ENCODE measurements at regions not wholly inside any gene's neighbourhood (a gene's known extent, or its start where the extent isn't known, plus 50 kb on each side); places are given as distances from the start of the nearest gene placed in this dataset.

DNA sequence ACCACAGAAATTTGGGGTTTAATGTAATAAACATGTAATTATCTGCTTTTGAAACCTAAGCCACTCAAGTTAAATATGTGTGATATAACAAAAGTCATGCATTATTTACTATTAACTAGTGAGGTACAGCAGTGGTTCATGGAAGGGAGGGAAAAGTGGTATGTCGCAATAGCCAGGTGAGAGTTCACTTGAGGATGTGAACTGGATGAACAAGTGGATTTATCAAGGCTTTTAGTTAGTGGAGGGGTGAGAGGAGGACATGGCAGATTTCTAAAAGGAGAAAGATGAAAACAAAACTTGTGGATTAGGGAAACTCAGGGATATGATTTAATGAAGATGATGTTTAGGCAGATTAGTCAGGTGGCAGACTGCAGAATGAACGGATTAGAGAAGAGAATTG is 141.3 kb upstream of the NFIB start:
- H3K4me1 ChIP-seq: no peaks in the 10 kb centered on the region
- no peak overlapping the region for H3K27ac ChIP-seq (replicated peaks in 1 of 4)
- intact Hi-C loops (cut with DNase I): no loop called here
- H3K27me3 ChIP-seq: no peaks in the 10 kb centered on the region
- H3K36me3 ChIP-seq: no peaks in the 10 kb centered on the region
- TF ChIP-seq POLR2AphosphoS5 (IDR thresholded peaks at IDR 0.05) (no peak), POLR2A (IDR thresholded peaks at IDR 0.05; ENCODE audit: low read depth) (no peak), EP300 (IDR thresholded peaks at IDR 0.05) (no peak)
- TF ChIP-seq, protein P1, sequence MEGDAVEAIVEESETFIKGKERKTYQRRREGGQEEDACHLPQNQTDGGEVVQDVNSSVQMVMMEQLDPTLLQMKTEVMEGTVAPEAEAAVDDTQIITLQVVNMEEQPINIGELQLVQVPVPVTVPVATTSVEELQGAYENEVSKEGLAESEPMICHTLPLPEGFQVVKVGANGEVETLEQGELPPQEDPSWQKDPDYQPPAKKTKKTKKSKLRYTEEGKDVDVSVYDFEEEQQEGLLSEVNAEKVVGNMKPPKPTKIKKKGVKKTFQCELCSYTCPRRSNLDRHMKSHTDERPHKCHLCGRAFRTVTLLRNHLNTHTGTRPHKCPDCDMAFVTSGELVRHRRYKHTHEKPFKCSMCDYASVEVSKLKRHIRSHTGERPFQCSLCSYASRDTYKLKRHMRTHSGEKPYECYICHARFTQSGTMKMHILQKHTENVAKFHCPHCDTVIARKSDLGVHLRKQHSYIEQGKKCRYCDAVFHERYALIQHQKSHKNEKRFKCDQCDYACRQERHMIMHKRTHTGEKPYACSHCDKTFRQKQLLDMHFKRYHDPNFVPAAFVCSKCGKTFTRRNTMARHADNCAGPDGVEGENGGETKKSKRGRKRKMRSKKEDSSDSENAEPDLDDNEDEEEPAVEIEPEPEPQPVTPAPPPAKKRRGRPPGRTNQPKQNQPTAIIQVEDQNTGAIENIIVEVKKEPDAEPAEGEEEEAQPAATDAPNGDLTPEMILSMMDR (IDR thresholded peaks at IDR 0.05): no peak
- DNase-seq (ENCODE audit: extremely low spot score): no peak
- H3K4me3 ChIP-seq: no peak overlapping the region
- no peaks in the 10 kb centered on the region for H3K9me3 ChIP-seq
- WGBS: 92% methylated on average over 2 of the region's 2 CpGs

DNA sequence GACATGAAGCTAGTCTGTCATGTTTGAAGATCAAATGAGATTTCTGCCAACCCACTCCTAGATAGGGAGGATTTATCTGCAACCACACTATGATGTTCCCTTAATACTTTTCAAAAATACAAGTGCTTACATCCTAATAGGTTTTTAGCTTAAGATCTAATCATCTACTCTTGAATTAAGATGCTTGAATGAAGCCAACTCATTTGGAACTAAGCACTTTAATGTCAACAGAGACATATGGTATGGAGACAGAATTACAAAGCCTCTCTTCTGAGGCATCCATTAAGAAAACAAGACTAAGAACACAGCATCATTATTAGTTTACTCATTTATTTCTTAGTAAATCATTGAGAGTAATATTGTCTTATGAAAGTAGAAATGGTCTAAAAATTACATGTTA is 139.3 kb upstream of the NFIB start:
- Histone ChIP-seq H3K4me1 (no peaks in the 10 kb centered on the region), H3K9me3 (no peaks in the 10 kb centered on the region), H3K27ac (replicated peaks in 1 of 4) (no peak overlapping the region), H3K4me3 (no peak overlapping the region), H3K36me3 (no peaks in the 10 kb centered on the region), H3K27me3 (no peaks in the 10 kb centered on the region)
- no peak for TF ChIP-seq POLR2A (IDR thresholded peaks at IDR 0.05; ENCODE audit: low read depth)
- TF ChIP-seq, protein P1 (IDR thresholded peaks at IDR 0.05): no peak
- intact Hi-C loops (cut with DNase I): no loop called here
- DNase-seq (ENCODE audit: extremely low spot score): no peak

DNA sequence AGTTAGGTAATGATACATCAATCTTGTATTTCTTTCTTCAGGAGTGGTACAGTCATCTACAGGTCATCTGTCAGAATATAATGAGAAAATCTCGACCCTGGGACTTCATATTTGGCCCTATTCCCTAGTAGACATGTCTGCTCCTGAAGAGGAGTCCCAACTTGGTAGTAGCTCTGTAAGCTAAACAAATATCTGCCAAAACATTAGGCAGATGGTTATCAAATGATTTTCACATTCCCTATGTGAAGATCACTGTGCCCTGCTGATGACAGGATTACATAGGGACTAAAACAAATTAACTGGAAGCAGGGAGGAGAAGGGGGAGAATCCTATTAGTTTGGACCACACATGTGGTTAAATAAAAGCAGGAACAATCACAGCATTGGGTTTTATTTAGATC is 138.6 kb upstream of the NFIB start:
- Histone ChIP-seq H3K4me3 (no peak overlapping the region), H3K4me1 (no peaks in the 10 kb centered on the region), H3K27ac (replicated peaks in 1 of 4) (no peak overlapping the region), H3K27me3 (no peaks in the 10 kb centered on the region), H3K36me3 (no peaks in the 10 kb centered on the region), H3K9me3 (peaks cover 0 to 3% (median 0%) of the 10 kb centered on the region in 4 donors)
- no peak for DNase-seq (ENCODE audit: extremely low spot score)
- TF ChIP-seq POLR2AphosphoS5 (IDR thresholded peaks at IDR 0.05) (no peak), EP300 (IDR thresholded peaks at IDR 0.05) (no peak), POLR2A (IDR thresholded peaks at IDR 0.05; ENCODE audit: low read depth) (no peak)
- TF ChIP-seq, protein P1 (IDR thresholded peaks at IDR 0.05): no peak
- WGBS: 27% methylated on average over 1 of the region's 1 CpG
- intact Hi-C loops (cut with DNase I): no loop called here

DNA sequence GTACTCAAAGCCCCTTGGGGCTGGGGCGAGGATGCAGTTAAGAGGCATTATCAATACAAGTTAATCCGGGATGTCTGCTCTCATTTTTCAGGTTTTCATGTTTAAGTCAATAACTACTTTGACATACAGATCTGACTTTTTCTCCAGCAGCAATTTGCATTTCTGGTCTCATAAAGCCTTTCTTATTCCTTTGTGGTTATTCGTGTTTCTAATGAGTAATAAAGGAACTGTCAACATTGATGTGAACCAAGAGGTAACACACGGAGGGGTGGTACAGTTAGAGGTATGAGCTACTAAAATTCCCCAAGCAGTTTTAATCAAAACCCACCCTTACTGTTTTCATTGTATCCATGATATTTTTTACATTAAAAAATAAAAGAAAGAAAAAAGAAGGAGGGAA is 138.0 kb upstream of the NFIB start:
- intact Hi-C loops (cut with DNase I): no loop called here
- TF ChIP-seq, protein P1 (IDR thresholded peaks at IDR 0.05): no peak
- TF ChIP-seq POLR2AphosphoS5 (IDR thresholded peaks at IDR 0.05) (no peak), POLR2A (IDR thresholded peaks at IDR 0.05; ENCODE audit: low read depth) (no peak), EP300 (IDR thresholded peaks at IDR 0.05) (no peak)

DNA sequence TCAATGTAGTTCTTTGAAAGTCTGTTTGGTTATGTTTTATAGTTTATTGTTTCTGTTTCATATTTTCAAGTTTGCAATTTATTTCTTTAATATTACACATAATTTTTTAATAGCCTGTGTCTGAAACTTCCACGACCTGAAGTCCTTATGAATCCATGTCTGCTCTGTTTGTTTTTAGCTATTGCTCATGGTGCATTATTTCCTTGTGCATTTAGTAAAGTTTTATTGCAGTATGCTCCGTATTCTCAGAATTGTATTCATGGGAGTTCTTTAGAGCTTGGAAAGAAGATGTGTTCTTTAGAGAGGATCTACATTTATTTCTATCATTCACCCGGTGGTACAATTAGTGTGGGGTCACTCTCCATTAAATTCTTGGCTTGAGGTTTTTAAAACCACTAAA is 133.2 kb upstream of the NFIB start:
- intact Hi-C loops (cut with DNase I): no loop called here
- no peak for DNase-seq (ENCODE audit: extremely low spot score)
- Histone ChIP-seq H3K4me3 (no peak overlapping the region), H3K9me3 (peaks cover 0 to 12% (median 1%) of the 10 kb centered on the region in 4 donors), H3K27me3 (no peaks in the 10 kb centered on the region), H3K27ac (replicated peaks in 1 of 4) (no peak overlapping the region), H3K4me1 (no peaks in the 10 kb centered on the region), H3K36me3 (no peaks in the 10 kb centered on the region)
- TF ChIP-seq POLR2AphosphoS5 (IDR thresholded peaks at IDR 0.05) (no peak), EP300 (IDR thresholded peaks at IDR 0.05) (no peak), POLR2A (IDR thresholded peaks at IDR 0.05; ENCODE audit: low read depth) (no peak)
- TF ChIP-seq, protein P1 (IDR thresholded peaks at IDR 0.05): no peak
- WGBS: 71% methylated on average over 3 of the region's 3 CpGs

More for the DNA sequence above, 138.0 kb upstream of the NFIB start:
- WGBS: 75% methylated on average over 4 of the region's 4 CpGs
- Histone ChIP-seq H3K27ac (replicated peaks in 1 of 4) (no peak overlapping the region), H3K4me1 (no peaks in the 10 kb centered on the region), H3K36me3 (no peaks in the 10 kb centered on the region), H3K4me3 (no peak overlapping the region), H3K9me3 (peaks cover 0 to 8% (median under 1%) of the 10 kb centered on the region in 4 donors), H3K27me3 (no peaks in the 10 kb centered on the region)
- DNase-seq (ENCODE audit: extremely low spot score): no peak
